NOMO-1 treated with dmso at 0.1 percent for 144 hours (cell line): ENCODE measurements at regions not wholly inside any gene's neighbourhood (a gene's known extent, or its start where the extent isn't known, plus 50 kb on each side); places are given as distances from the start of the nearest gene placed in this dataset.

Experiments
- DNase-seq: peaks from one replicate; lab custom pipeline; 2025; ENCODE audit not compliant: unreplicated experiment; lab: John Stamatoyannopoulos, UW

DNA sequence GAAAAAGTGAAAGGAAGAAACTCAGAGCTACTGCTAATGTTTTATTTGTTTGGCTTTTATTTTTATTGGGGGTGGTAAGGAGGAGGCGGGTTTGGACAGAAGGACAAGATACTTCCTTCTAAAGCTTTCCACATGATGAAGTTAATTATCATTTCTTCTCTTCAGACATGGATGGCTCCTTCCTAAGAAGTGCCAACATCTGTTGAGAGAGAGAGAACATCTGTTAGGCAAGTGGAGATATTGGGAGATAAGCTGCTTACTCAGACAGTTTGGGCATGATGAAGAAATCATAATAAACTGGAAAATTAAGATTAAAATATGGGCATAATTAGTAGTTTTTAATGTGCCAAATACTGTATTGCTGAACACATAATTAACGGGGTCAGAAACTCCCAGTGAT, 535.7 kb upstream of the INTU start:
- DNase-seq: no peak

GRCh38 chr4:127102361-127102760, 530.4 kb upstream of the INTU start:
- DNase-seq: no peak

- no peak for DNase-seq
Observed at GRCh38 chr4:127103681-127104115, 529.1 kb upstream of the INTU start.

- DNase-seq: no peak
Observed at GRCh38 chr4:127113844-127114362, 518.9 kb upstream of the INTU start.

DNA sequence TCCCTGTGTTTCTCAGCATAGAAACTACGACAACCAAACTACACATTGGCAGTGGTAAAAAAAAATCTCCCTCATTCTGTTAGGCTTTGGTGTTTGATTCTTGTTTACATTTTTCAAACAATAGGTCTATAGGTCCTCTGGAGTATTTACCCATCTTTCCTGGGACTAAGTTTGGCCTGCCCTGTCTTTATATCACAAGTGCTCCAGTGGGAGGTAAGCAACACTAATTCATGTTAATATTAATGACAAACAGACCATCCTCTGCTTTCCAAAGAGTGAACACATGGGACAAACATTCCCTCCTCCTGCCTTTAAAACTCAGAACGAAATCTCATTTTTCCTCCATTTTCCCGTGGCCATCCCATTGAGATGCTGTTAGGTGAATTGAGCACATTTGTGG, 514.1 kb upstream of the INTU start:
- DNase-seq: no peak

DNA sequence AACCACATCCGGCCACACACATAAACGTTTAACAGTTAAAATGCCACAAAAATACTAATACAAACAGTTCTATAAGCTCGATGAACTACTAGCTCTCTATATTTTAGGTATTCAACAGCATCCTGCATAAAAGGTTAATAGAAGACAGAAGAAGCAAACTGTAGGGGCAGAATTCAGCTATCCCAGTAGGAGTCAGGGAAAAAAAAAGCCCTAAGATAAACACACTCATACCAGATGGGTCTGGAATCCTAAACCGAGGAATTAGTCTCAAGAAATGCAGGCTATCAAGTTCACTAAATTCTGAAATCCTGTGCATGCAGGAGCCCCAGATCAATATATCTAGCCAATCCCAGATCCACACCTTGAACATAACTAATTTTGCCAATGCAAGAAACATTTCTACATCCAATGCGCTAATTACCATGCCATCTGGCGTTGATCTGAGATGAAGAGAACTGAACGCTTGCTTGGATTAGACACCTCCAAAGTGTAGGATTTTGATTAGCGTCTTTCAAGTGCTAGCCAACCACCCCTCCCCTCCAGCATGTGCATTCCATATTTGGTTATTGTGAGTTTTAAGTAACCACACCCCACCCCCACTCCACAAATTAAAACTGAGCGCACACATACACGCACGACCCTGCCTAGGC, 512.2 kb upstream of the INTU start:
- no peak for DNase-seq

DNA sequence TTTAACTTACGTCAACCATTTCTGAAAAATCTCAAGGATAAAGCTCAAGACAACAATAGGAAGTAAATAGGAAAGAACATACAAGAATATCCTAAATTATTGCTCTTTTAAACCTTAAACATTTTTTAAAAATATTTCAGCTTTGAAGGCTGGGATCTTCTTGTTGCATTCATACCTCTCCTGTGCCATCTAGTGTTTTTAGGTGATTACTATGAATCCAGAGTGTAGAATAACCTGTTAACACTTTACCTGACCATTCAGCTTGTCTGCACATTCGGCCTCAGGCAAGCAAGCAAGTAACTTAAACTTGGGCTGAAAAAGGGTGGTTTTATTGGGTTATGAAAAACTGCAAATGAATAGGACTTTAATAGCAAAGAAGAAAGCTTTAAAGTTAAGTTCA, 507.8 kb upstream of the INTU start:
- no peak for DNase-seq

DNA sequence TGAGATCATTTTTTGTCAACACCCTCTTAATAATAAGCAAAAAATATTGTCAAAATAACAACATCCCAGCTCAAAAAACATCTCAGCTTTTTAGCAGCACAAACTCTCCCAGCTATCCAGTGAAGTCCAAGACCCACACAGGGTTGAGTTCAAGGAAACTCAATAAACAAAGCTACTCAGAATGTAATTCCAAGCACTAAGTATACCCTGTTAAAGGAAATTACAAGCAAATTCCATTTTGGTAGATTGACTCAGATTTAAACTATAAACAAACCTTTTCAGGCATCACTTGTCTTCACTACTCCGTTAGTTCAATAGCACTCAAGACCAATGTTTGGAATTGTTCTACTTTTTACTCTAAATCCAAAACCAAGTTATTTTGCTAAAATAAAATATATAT, 506.0 kb upstream of the INTU start:
- DNase-seq: no peak

- DNase-seq: no peak
Observed at GRCh38 chr4:127131527-127131926, 501.2 kb upstream of the INTU start.

- DNase-seq: no peak
Observed at GRCh38 chr4:127134490-127134889, 498.3 kb upstream of the INTU start.

DNA sequence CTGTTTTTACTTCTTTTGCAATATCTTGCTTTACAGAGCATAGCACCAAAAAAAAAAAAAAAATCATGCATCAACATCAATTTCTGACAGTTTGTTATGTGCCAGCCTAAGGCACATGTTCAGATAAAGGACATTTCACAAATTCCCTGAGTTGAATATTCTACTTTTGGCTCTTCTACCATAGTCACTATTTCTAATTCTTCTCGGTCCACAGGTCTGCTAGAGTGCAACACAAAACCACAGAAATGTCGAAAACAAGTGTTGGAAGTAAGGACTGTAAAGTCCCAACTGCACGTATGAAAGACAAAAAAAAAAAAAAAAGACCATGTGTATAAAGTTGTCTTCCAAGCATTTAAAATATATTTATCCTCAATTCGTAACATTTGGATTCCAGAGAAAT, 494.2 kb upstream of the INTU start:
- DNase-seq: no peak

- no peak for DNase-seq
Observed at GRCh38 chr4:127139788-127140286, 492.9 kb upstream of the INTU start.

DNA sequence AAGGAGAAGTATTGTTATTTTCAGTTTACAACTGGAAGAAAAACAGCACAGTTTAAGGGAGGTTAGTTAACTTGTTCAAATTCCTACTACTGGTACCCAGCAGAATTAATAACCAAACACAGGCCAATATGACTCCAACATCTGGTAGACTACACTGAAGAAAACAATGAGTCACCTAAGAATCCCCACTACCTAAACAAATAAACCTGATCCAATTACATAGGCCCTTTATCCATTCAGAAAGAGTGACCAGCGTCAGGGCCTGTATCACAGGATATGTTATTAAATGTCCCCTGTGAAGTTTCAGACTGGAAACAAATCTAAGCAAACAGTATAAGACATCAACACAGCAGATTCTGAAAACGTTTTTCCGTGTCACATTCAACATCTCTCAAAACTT, 492.5 kb upstream of the INTU start:
- no peak for DNase-seq

DNA sequence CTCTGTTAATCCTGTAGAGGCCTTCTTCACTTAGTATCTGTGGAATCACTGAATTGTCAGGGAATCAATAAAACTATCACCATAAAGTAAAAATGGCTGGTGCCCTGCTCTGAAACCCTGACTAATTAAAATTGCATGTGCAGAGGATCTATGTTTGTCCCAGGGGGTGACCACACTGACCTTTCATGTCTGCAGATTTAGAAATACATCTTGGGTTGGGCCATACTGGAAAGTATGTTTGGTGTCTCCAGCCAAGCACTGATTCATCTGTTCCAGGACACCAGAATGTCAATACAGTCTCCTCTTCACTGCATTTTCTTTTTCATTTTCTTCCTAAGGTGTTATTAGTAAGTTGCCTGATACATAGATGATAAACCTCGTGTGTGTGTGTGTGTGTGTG, 490.9 kb upstream of the INTU start:
- no peak for DNase-seq

- no peak for DNase-seq
Observed at GRCh38 chr4:127143460-127144195, 489.1 kb upstream of the INTU start.

DNA sequence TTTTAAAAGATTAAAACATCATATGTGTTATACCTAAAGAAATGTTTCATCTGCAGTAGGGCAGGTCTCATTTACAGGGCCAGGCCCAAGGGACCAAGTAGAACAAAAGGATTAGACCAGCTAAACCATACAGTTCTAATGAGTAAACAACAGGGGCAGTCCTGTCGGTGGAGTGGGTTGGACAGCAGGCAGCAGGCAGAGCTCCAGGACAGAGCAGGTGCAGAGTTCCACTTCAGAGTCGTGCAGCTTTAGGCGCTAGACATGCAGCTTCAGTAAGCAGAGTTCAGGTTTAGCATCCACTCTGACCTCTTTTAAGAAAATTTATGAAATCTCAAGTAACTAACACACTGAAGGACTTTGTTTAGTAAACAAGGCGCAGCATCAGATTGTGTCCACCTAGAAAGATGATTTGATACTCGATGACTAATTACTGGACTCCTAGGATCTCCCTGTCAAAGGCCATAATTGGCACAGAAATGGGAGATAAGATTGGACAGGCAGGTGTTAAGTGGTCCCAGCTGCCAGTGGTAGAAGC, 487.7 kb upstream of the INTU start:
- no peak for DNase-seq

DNA sequence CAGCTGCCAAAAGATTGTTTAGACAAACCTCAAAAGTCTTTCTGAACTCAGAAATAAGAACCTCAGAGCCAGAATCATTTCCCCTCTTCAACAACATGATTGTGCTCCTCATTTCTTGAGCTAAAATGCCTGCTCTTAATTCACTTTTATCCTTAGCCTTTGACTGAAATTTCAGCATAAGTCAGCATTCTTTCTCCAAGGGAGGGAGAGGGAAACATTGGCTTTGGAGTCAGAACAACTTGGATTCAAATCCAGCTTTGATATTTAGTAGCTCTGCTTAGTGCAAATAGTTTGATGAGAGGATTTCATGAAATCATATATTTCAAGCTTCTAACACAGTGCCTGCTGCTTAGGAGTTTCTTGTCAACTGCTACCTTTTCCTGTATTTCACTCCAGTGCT, 484.6 kb upstream of the INTU start:
- DNase-seq: no peak

- no peak for DNase-seq
Observed at GRCh38 chr4:127149086-127149485, 483.7 kb upstream of the INTU start.

DNA sequence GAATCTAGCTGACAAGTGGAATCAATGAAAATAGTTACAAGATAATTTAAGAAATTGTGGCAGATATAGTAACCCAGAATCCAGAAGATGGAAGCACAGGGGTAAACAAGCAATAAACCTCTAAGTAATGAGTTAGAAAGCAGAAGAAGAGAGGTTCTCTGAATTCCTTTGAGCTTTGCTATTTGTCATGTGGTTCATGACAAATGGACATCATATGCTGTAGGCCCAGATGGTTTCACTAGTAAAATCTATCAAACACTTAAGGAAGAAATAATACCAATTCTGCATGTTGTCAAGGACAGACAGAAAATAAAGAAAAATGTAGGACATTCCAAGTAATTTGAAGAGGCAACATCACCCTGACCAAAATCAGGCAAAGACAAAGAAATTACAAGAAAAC, 480.8 kb upstream of the INTU start:
- DNase-seq: no peak

GRCh38 chr4:127155116-127155515, 477.6 kb upstream of the INTU start:
- no peak for DNase-seq

DNA sequence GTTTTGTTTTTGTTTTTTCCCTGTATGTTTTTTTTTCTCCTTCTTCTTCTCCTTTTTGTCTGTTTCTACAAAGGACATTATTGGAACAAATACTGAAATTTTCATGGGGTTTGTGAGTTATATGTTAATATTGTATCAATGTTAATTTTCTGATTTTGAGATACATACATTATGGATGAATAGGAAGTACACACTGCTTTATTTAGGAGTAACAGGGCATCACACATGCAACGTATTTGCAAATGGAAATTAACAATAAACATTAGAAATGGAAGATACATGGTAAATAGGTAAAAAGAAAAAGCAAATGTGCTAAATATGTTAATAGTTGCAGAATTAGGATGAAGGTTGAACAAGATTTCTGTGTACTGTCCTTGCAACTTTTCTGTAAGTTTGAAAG, 477.2 kb upstream of the INTU start:
- no peak for DNase-seq

DNA sequence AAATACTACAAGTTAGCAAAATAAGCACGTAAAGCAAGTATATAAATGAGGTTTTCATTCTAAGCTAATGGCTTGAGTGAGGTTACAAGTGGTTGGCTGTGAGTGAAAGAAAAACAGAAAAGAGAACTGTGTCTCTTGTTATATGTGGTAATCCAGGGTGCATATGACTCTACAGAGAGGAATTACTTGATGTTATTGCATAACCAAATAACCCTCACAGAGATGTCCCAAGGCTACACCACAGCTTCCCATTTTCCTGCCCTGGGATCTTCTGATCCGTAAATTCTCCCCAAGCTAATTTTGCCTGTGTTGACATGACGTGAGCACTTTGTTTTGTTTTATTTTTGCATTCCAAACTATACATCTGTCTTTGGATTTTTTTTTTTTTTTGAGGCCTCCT, 470.0 kb upstream of the INTU start:
- DNase-seq: peak; percentile 41
